HepG2 (cell line): ENCODE measurements at regions not wholly inside any gene's neighbourhood (a gene's known extent, or its start where the extent isn't known, plus 50 kb on each side); places are given as distances from the start of the nearest gene placed in this dataset.

Experiments
- ATAC-seq: fragments of 200-7000 bp; cut with Tn5 transposase; 3 replicates; pipeline ENCODE4 v1.9.1; 2020; ENCODE audit warnings: mild to moderate bottlenecking, moderate library complexity
- BruUV-seq: library from RNA; stranded (reverse); fragments of 400-500 nt; replicated peaks from 2 replicates; lab custom pipeline; 2021; lab: Mats Ljungman, UMichigan
- CTCF ChIA-PET: fragments of 300-600 bp; formaldehyde crosslinking; extraction: SDS; loops from one replicate; lab custom pipeline; 2021; ENCODE audit warnings: low total read pairs, inconsistent platforms, low intra/inter-chr PET ratio; lab: Yijun Ruan, JAX
- POLR2A ChIA-PET: fragments of 350-600 bp; sonication (Branson Sonifier 250); formaldehyde crosslinking; loops from one replicate; lab custom pipeline; 2020; ENCODE audit warnings: antibody characterized with exemption, inconsistent platforms; lab: Yijun Ruan, JAX
- DNase-seq: peaks from one replicate; pipeline ENCODE4 v3.0.0-alpha.2; 2015; ENCODE audit warnings: low spot score
- FAIRE-seq: peaks from 3 replicates; lab custom pipeline; 2011; peaks lifted over from hg19 to GRCh38; lab: Jason Lieb, UNC
- H2AFZ ChIP-seq: one replicate; pipeline ENCODE4 v1.6.1; 2011; ENCODE audit warnings: low read length, inconsistent platforms
- H3K27ac ChIP-seq: fragments of 300-600 bp; 3 replicates; pipeline ENCODE4 v1.8.0; 2011; ENCODE audit warnings: mixed run types, mild to moderate bottlenecking, mixed read lengths, low read length, inconsistent platforms; ENCODE audit not compliant: insufficient read depth; ENCODE audit errors: extremely low read length
- H3K27me3 ChIP-seq, 2 experiments: fragments of 200-600 bp in 1 of 2; 2 replicates in 1 of 2; 3 replicates in 1 of 2; pipeline versions ENCODE4 v1.6.0 to v1.8.0; 2011; ENCODE audit warnings: low read length in 2 of 2, mild to moderate bottlenecking in 2 of 2, moderate library complexity in 2 of 2, inconsistent platforms in 1 of 2; ENCODE audit not compliant: insufficient read depth in 2 of 2, control insufficient read depth in 1 of 2
- H3K36me3 ChIP-seq, 2 experiments: fragments of 200-600 bp in 1 of 2; replicated peaks in 1 of 2; 2 replicates in 1 of 2; 3 replicates in 1 of 2; pipeline versions ENCODE4 v1.5.1 to v1.8.0; 2011; ENCODE audit warnings: low read length in 2 of 2, inconsistent platforms in 1 of 2; ENCODE audit not compliant: insufficient read depth in 2 of 2, control insufficient read depth in 1 of 2
- H3K4me1 ChIP-seq: 2 replicates; pipeline ENCODE4 v1.5.1; 2012; ENCODE audit warnings: low read length, inconsistent platforms; ENCODE audit not compliant: insufficient read depth
- H3K4me2 ChIP-seq: 2 replicates; pipeline ENCODE4 v1.6.0; 2011; ENCODE audit warnings: low read depth, low read length, inconsistent platforms
- H3K4me3 ChIP-seq, 3 experiments: fragments of 200-600 bp in 1 of 3; sonication (generic), shearing (Covaris generic) in 1 of 3; replicated peaks in 1 of 3; 2 replicates each; pipeline ENCODE4 v1.5.1; 2011 to 2016; ENCODE audit warnings: low read length in 3 of 3, inconsistent platforms in 2 of 3, low read depth in 2 of 3, mild to moderate bottlenecking in 2 of 3, control low read depth in 1 of 3, mixed read lengths in 1 of 3; ENCODE audit not compliant: insufficient read depth in 1 of 3
- H3K79me2 ChIP-seq: one replicate; pipeline ENCODE4 v1.6.1; 2011; ENCODE audit warnings: low read length, inconsistent platforms; ENCODE audit not compliant: insufficient read depth
- H3K9ac ChIP-seq: 2 replicates; pipeline ENCODE4 v1.6.0; 2011; ENCODE audit warnings: mild to moderate bottlenecking, low read depth, low read length, inconsistent platforms; ENCODE audit not compliant: insufficient read depth
- H3K9me3 ChIP-seq: 2 replicates; pipeline ENCODE4 v1.5.1; 2012; ENCODE audit warnings: mild to moderate bottlenecking, low read length
- H4K20me1 ChIP-seq: 2 replicates; pipeline ENCODE4 v1.6.0; 2011; ENCODE audit warnings: inconsistent platforms, mild to moderate bottlenecking, low read length, moderate library complexity; ENCODE audit not compliant: insufficient read depth
- CAMTA2 ChIP-seq: sonication (generic); formaldehyde crosslinking; IDR thresholded peaks from 2 replicates; pipeline ENCODE4 v1.4.0; 2020; ENCODE audit warnings: mild to moderate bottlenecking, missing genetic modification reagents, borderline replicate concordance
- FOXO1 ChIP-seq: sonication (generic); formaldehyde crosslinking; IDR thresholded peaks from 2 replicates; pipeline ENCODE4 v1.4.0; 2020; ENCODE audit warnings: missing genetic modification reagents
- GFI1 ChIP-seq: sonication (generic); formaldehyde crosslinking; IDR thresholded peaks from 2 replicates; pipeline ENCODE4 v1.5.0; 2020; ENCODE audit warnings: missing genetic modification reagents, mild to moderate bottlenecking, borderline replicate concordance
- GLMP ChIP-seq: sonication (generic); formaldehyde crosslinking; IDR thresholded peaks from 2 replicates; pipeline ENCODE4 v1.9.0; 2021; ENCODE audit warnings: missing genetic modification reagents, mild to moderate bottlenecking, borderline replicate concordance
- IRX3 ChIP-seq: sonication (generic); formaldehyde crosslinking; IDR thresholded peaks from 2 replicates; pipeline ENCODE4 v1.8.1; 2023; ENCODE audit warnings: mild to moderate bottlenecking, low read depth, missing genetic modification reagents, borderline replicate concordance
- KDM5B ChIP-seq: sonication (generic); formaldehyde crosslinking; IDR thresholded peaks from 2 replicates; pipeline ENCODE4 v1.4.0; 2020; ENCODE audit warnings: missing genetic modification reagents, mild to moderate bottlenecking, borderline replicate concordance
- NONO ChIP-seq, 2 experiments: fragments of 450-650 bp in 1 of 2; sonication (generic) in 1 of 2; formaldehyde crosslinking in 1 of 2; IDR thresholded peaks in 1 of 2; conservative IDR thresholded peaks in 1 of 2; 2 replicates each; pipeline versions ENCODE4 v1.6.1 to v1.8.0; 2017 to 2022; ENCODE audit warnings: mild to moderate bottlenecking in 1 of 2, missing genetic modification reagents in 1 of 2, moderate library complexity in 1 of 2
- POGK ChIP-seq: sonication (generic); formaldehyde crosslinking; conservative IDR thresholded peaks from 2 replicates; pipeline ENCODE4 v1.8.0; 2022; ENCODE audit warnings: mild to moderate bottlenecking, moderate library complexity, missing genetic modification reagents
- RFXANK ChIP-seq: IDR thresholded peaks from 2 replicates; pipeline ENCODE4 v1.6.1; 2016
- SOX13 ChIP-seq, 3 experiments: fragments of 450-650 bp in 1 of 3; sonication (generic) in 1 of 3; formaldehyde crosslinking in 1 of 3; IDR thresholded peaks in 2 of 3; conservative IDR thresholded peaks in 1 of 3; 2 replicates each; pipeline versions ENCODE4 v1.5.0 to v1.6.1; 2016 to 2020; ENCODE audit warnings: antibody characterized with exemption in 1 of 3, mild to moderate bottlenecking in 1 of 3, missing compliant biosample characterization in 1 of 3, missing genetic modification reagents in 1 of 3, moderate library complexity in 1 of 3
- STAG1 ChIP-seq: sonication (generic); formaldehyde crosslinking; IDR thresholded peaks from 2 replicates; pipeline ENCODE4 v1.4.0; 2020; ENCODE audit warnings: missing genetic modification reagents
- ZFX ChIP-seq: sonication (generic); formaldehyde crosslinking; IDR thresholded peaks from 2 replicates; pipeline ENCODE4 v1.4.0; 2020; ENCODE audit warnings: mild to moderate bottlenecking, low read depth, missing genetic modification reagents, moderate library complexity
- ZMAT5 ChIP-seq: sonication (generic); formaldehyde crosslinking; IDR thresholded peaks from 2 replicates; pipeline ENCODE4 v1.5.0; 2020; ENCODE audit warnings: mild to moderate bottlenecking, low read depth, missing genetic modification reagents, borderline replicate concordance
- ZNF225 ChIP-seq: sonication (generic); formaldehyde crosslinking; IDR thresholded peaks from 2 replicates; pipeline ENCODE4 v1.4.0; 2020; ENCODE audit warnings: mild to moderate bottlenecking, missing genetic modification reagents
- ZNF30 ChIP-seq: sonication (generic); formaldehyde crosslinking; IDR thresholded peaks from 2 replicates; pipeline ENCODE4 v1.5.0; 2020; ENCODE audit warnings: mild to moderate bottlenecking, missing genetic modification reagents
- ZNF496 ChIP-seq: sonication (generic); formaldehyde crosslinking; IDR thresholded peaks from 2 replicates; pipeline ENCODE4 v1.8.1; 2023; ENCODE audit warnings: mild to moderate bottlenecking, moderate library complexity, missing genetic modification reagents; ENCODE audit not compliant: insufficient replicate concordance
- whole genome bisulfite sequencing: methylation state at CpG from one replicate; pipeline ENCODE4 v1.1.6; 2017; ENCODE audit warnings: low lambda C conversion rate; 5-methylcytosine and 5-hydroxymethylcytosine counted together
- in situ Hi-C: cut with HindIII; loops from 2 replicates; pipeline ENCODE4 v1.10.0; 2017; ENCODE audit warnings: low pct_unique_long_range_greater_than_20kb; ENCODE audit not compliant: extremely low pct_ligation_motif_present
- intact Hi-C: fragments of 100-400 bp; cut with micrococcal nuclease; formaldehyde crosslinking; loops from one replicate; pipeline ENCODE4 v1.10.0; 2022; ENCODE audit not compliant: unreplicated experiment
- TF ChIP-seq, protein P1 (sequence below): sonication (generic); formaldehyde crosslinking; IDR thresholded peaks from 2 replicates; pipeline ENCODE4 v1.4.0; 2020; ENCODE audit warnings: missing genetic modification reagents
- TF ChIP-seq, protein P2 (sequence below): IDR thresholded peaks from 2 replicates; pipeline ENCODE4 v1.6.1; 2018; ENCODE audit warnings: missing genetic modification reagents

- no peak overlapping the region for H3K27ac ChIP-seq
- FAIRE-seq (no peak), ATAC-seq (no peak), DNase-seq (no peak)
- H3K9me3 ChIP-seq: no peaks in the 10 kb centered on the region
- H3K36me3 ChIP-seq: no peaks in the 10 kb centered on the region
- no TSS peak for BruUV-seq
- no peak overlapping the region for H3K4me3 ChIP-seq
- intact Hi-C loops: loop anchor here (5.0 kb wide), 1 partner anchor 578 kb away; no protein-coding TSS in a partner anchor
- POLR2A ChIA-PET: no interaction called here
- H3K4me2 ChIP-seq: no peak overlapping the region
- H3K79me2 ChIP-seq: peaks cover 28% of the 10 kb centered on the region
- no peak overlapping the region for H2AFZ ChIP-seq
- H3K9ac ChIP-seq: no peak overlapping the region
- no peaks in the 10 kb centered on the region for H4K20me1 ChIP-seq
- in situ Hi-C loops: no loop called here
- 94% methylated on average over 6 of the region's 6 CpGs for WGBS
- peaks cover 68% of the 10 kb centered on the region for H3K4me1 ChIP-seq
- H3K27me3 ChIP-seq: no peaks in the 10 kb centered on the region; a peak in 2 of 5 replicates
- CTCF ChIA-PET: no interaction called here
- TF ChIP-seq, protein P1, sequence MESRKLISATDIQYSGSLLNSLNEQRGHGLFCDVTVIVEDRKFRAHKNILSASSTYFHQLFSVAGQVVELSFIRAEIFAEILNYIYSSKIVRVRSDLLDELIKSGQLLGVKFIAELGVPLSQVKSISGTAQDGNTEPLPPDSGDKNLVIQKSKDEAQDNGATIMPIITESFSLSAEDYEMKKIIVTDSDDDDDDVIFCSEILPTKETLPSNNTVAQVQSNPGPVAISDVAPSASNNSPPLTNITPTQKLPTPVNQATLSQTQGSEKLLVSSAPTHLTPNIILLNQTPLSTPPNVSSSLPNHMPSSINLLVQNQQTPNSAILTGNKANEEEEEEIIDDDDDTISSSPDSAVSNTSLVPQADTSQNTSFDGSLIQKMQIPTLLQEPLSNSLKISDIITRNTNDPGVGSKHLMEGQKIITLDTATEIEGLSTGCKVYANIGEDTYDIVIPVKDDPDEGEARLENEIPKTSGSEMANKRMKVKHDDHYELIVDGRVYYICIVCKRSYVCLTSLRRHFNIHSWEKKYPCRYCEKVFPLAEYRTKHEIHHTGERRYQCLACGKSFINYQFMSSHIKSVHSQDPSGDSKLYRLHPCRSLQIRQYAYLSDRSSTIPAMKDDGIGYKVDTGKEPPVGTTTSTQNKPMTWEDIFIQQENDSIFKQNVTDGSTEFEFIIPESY (CRISPR knock-in tag): no peak
- TF ChIP-seq ZMAT5 (CRISPR knock-in tag) (no peak), ZNF225 (CRISPR knock-in tag) (no peak), KDM5B (CRISPR knock-in tag) (no peak), ZNF30 (CRISPR knock-in tag) (no peak), FOXO1 (CRISPR knock-in tag) (no peak), POGK (CRISPR knock-in tag) (no peak), IRX3 (CRISPR knock-in tag) (no peak), CAMTA2 (CRISPR knock-in tag) (no peak), GFI1 (no peak), GLMP (CRISPR knock-in tag) (no peak), RFXANK (no peak), SOX13 (IDR thresholded peaks at IDR 0.05) (no peak), SOX13 (CRISPR knock-in tag; conservative IDR thresholded peaks at IDR 0.05 in 1 of 2, IDR thresholded peaks at IDR 0.05 in 1 of 2) (no peak), ZNF496 (CRISPR knock-in tag) (no peak), ZFX (CRISPR knock-in tag) (no peak), STAG1 (CRISPR knock-in tag) (no peak), NONO (IDR thresholded peaks at IDR 0.05) (no peak), NONO (CRISPR knock-in tag; conservative IDR thresholded peaks at IDR 0.05) (no peak)
- TF ChIP-seq, protein P2, sequence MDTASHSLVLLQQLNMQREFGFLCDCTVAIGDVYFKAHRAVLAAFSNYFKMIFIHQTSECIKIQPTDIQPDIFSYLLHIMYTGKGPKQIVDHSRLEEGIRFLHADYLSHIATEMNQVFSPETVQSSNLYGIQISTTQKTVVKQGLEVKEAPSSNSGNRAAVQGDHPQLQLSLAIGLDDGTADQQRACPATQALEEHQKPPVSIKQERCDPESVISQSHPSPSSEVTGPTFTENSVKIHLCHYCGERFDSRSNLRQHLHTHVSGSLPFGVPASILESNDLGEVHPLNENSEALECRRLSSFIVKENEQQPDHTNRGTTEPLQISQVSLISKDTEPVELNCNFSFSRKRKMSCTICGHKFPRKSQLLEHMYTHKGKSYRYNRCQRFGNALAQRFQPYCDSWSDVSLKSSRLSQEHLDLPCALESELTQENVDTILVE: no peak
These were observed 203.4 kb upstream of the FOXN3 start for GRCh38 chr14:89620436-89620835.
